Gastroesophageal sphincter (tissue), 4 donors: ENCODE measurements at regions not wholly inside any gene's neighbourhood (a gene's known extent, or its start where the extent isn't known, plus 50 kb on each side); places are given as distances from the start of the nearest gene placed in this dataset.

ENCODE experiments used
- ATAC-seq: fragments of 150-250 bp; one replicate; pipeline ENCODE4 v1.9.1; 2016; ENCODE audit warnings: mild to moderate bottlenecking, moderate library complexity
- H3K27ac ChIP-seq, 4 donors: fragments of 200-600 bp; sonication (generic) in 3 of 4; 1 replicate in 3 of 4; 2 replicates in 1 of 4; pipeline ENCODE4 v1.5.1; 2016 to 2019
- H3K27me3 ChIP-seq: fragments of 200-600 bp; sonication (generic); one replicate; pipeline ENCODE4 v1.5.1; 2019
- H3K36me3 ChIP-seq, 2 donors: fragments of 200-600 bp; sonication (generic); one replicate each; pipeline ENCODE4 v1.5.1; 2019; ENCODE audit warnings: control low read depth in 1 of 2
- H3K4me1 ChIP-seq, 3 donors: fragments of 200-600 bp; sonication (generic); 1 replicate in 2 of 3; 2 replicates in 1 of 3; pipeline ENCODE4 v1.5.1; 2016 to 2019; ENCODE audit warnings: control low read depth in 2 of 3
- H3K4me3 ChIP-seq, 2 donors: fragments of 200-600 bp; sonication (generic); one replicate each; pipeline ENCODE4 v1.5.1; 2019; ENCODE audit warnings: mild to moderate bottlenecking in 1 of 2, moderate library complexity in 1 of 2
- H3K9me3 ChIP-seq, 3 donors: fragments of 200-600 bp; sonication (generic); one replicate each; pipeline ENCODE4 v1.5.1; 2017 to 2019; ENCODE audit warnings: control low read depth in 2 of 3
- CTCF ChIP-seq, 4 experiments: fragments of 200-600 bp in 2 of 4; fragments of 450-650 bp in 2 of 4; sonication (generic) in 1 of 4; IDR thresholded peaks; one replicate each; pipeline ENCODE4 v1.5.1; 2017 to 2019; ENCODE audit warnings: antibody characterized with exemption in 4 of 4, mild to moderate bottlenecking in 2 of 4, moderate library complexity in 2 of 4
- EP300 ChIP-seq: sonication (generic); formaldehyde crosslinking; IDR thresholded peaks from one replicate; pipeline ENCODE4 v1.6.1; 2017; ENCODE audit warnings: antibody characterized with exemption, mild to moderate bottlenecking
- POLR2A ChIP-seq, 2 donors: fragments of 450-650 bp; IDR thresholded peaks; one replicate each; pipeline ENCODE4 v1.6.1; 2017; ENCODE audit warnings: antibody characterized with exemption in 2 of 2, mild to moderate bottlenecking in 2 of 2, moderate library complexity in 1 of 2
- POLR2AphosphoS5 ChIP-seq: sonication (generic); formaldehyde crosslinking; IDR thresholded peaks from one replicate; pipeline ENCODE4 v1.6.1; 2017; ENCODE audit warnings: antibody characterized with exemption
- WGBS, 2 donors: methylation state at CpG; one replicate each; pipeline ENCODE4 v1.1.5; 2018; ENCODE audit warnings: low coverage in 1 of 2; 5-methylcytosine and 5-hydroxymethylcytosine counted together

GRCh38 chr18:41069167-41069566 lies 885.9 kb upstream of the PIK3C3 start:
- Histone ChIP-seq H3K4me3 (no peak overlapping the region), H3K9me3 (no peaks in the 10 kb centered on the region), H3K27me3 (no peaks in the 10 kb centered on the region), H3K27ac (no peak overlapping the region), H3K36me3 (no peaks in the 10 kb centered on the region), H3K4me1 (no peaks in the 10 kb centered on the region)
- WGBS, 2 donors = 72 to 79% methylated on average over 7 of the region's 7 CpGs
- TF ChIP-seq POLR2A (IDR thresholded peaks at IDR 0.05) = no peak
- no peak for ATAC-seq

DNA sequence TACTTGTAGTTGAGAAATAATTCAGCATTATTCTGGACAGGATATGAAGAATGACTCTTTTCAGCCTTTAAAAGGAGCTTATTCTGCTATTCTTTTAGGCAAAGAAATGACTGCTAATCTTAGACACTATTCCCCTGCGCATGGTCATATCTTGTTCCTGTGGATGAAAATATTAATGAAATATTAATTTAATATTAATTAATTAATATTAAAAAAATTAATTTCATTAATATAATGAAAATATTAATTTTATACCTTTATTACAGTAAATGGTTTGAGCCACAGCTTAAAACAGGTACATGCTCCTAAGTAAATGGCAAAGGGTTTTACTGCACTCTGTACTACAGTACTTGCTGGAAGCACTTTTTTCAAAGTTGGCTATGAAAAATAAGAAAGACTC lies 890.1 kb upstream of the PIK3C3 start:
- no peaks in the 10 kb centered on the region for H3K36me3 ChIP-seq
- no peak overlapping the region for H3K27ac ChIP-seq
- no peak for ATAC-seq
- no peaks in the 10 kb centered on the region for H3K4me1 ChIP-seq
- no peaks in the 10 kb centered on the region for H3K9me3 ChIP-seq
- no peak for TF ChIP-seq POLR2A (IDR thresholded peaks at IDR 0.05)
- no peak for TF ChIP-seq CTCF (IDR thresholded peaks at IDR 0.05)
- TF ChIP-seq POLR2AphosphoS5 = no peak
- TF ChIP-seq EP300 = no peak
- H3K27me3 ChIP-seq = no peaks in the 10 kb centered on the region
- WGBS, 2 donors = 0 to 35% methylated on average over 1 of the region's 1 CpG
- H3K4me3 ChIP-seq = no peak overlapping the region

- no peak overlapping the region for H3K27ac ChIP-seq
- no peak overlapping the region for H3K4me3 ChIP-seq
- TF ChIP-seq POLR2AphosphoS5 (no peak), CTCF (IDR thresholded peaks at IDR 0.05) (no peak), EP300 (no peak), POLR2A (IDR thresholded peaks at IDR 0.05) (no peak)
- 65 to 68% methylated on average over 2 of the region's 2 CpGs for WGBS, 2 donors
- ATAC-seq = no peak
- no peaks in the 10 kb centered on the region for H3K4me1 ChIP-seq
- H3K9me3 ChIP-seq = no peaks in the 10 kb centered on the region
- H3K36me3 ChIP-seq = no peaks in the 10 kb centered on the region
- no peaks in the 10 kb centered on the region for H3K27me3 ChIP-seq
Measured at GRCh38 chr18:41060967-41061366, 894.1 kb upstream of the PIK3C3 start.

GRCh38 chr18:41059126-41059415 lies 896.0 kb upstream of the PIK3C3 start:
- WGBS, 2 donors = 85 to 86% methylated on average over 1 of the region's 1 CpG
- no peaks in the 10 kb centered on the region for H3K27me3 ChIP-seq
- H3K4me3 ChIP-seq = no peak overlapping the region

DNA sequence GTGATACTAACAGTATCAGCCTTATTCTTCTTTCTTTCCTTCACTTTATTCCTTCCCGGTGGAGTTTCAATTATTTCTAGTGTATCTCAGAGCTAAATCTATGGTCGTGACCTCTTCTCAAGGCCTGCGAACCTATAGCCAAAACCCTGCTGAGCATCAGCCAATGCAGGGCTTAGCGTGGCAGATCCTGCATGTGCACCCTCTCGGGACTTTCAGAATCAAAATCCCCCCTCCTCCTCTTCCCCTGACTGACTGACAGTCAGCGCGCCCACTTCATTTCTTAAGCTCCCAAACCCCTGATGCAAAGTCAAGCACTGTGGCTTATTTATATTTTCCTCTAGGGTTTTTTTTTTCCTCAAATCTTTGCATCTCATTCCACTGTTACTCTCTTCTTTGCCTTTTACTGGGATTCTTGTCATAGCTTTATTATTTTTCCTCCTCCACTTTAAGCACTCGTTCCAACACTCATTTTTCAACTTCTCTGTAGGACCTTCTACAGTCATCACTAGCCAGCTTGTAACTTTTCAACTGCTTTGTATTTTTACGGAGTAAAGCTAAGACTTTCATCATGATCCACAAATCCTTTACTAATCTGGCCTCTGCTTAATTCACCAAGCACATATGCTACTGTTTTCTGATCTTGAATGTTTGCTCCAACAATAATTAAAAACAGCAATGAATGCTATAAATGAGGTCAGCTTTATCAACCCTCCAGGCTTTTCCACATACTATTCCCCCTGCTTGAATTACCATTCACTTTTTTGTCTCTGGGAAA lies 896.5 kb upstream of the PIK3C3 start:
- H3K27ac ChIP-seq = no peak overlapping the region
- ATAC-seq = no peak
- no peaks in the 10 kb centered on the region for H3K36me3 ChIP-seq
- H3K4me1 ChIP-seq = no peaks in the 10 kb centered on the region
- no peaks in the 10 kb centered on the region for H3K27me3 ChIP-seq
- H3K4me3 ChIP-seq = no peak overlapping the region
- H3K9me3 ChIP-seq = no peaks in the 10 kb centered on the region
- TF ChIP-seq POLR2AphosphoS5 (no peak), POLR2A (IDR thresholded peaks at IDR 0.05) (no peak), CTCF (IDR thresholded peaks at IDR 0.05) (no peak), EP300 (no peak)
- 48 to 65% methylated on average over 2 to 8 of the region's 9 CpGs for WGBS, 2 donors

More at GRCh38 chr18:41059126-41059415, 896.0 kb upstream of the PIK3C3 start:
- no peak for TF ChIP-seq EP300
- no peak for TF ChIP-seq CTCF (IDR thresholded peaks at IDR 0.05)
- no peak for TF ChIP-seq POLR2AphosphoS5
- TF ChIP-seq POLR2A (IDR thresholded peaks at IDR 0.05) = no peak
- H3K27ac ChIP-seq = no peak overlapping the region
- H3K9me3 ChIP-seq = no peaks in the 10 kb centered on the region
- H3K36me3 ChIP-seq = no peaks in the 10 kb centered on the region
- no peaks in the 10 kb centered on the region for H3K4me1 ChIP-seq
- ATAC-seq = no peak
